NCI-H2107 treated with DMSO at 0.1 percent for 48 hours (cell line): ENCODE measurements at regions not wholly inside any gene's neighbourhood (a gene's known extent, or its start where the extent isn't known, plus 50 kb on each side); places are given as distances from the start of the nearest gene placed in this dataset.
"Not testable (repeated sequence)": the region's sequence is repeated elsewhere in the genome, so short reads cannot be mapped to it uniquely, and the experiment has no call there.

Experiments
- DNase-seq: peaks from one replicate; lab custom pipeline; 2025; ENCODE audit not compliant: unreplicated experiment; lab: John Stamatoyannopoulos, UW

DNA sequence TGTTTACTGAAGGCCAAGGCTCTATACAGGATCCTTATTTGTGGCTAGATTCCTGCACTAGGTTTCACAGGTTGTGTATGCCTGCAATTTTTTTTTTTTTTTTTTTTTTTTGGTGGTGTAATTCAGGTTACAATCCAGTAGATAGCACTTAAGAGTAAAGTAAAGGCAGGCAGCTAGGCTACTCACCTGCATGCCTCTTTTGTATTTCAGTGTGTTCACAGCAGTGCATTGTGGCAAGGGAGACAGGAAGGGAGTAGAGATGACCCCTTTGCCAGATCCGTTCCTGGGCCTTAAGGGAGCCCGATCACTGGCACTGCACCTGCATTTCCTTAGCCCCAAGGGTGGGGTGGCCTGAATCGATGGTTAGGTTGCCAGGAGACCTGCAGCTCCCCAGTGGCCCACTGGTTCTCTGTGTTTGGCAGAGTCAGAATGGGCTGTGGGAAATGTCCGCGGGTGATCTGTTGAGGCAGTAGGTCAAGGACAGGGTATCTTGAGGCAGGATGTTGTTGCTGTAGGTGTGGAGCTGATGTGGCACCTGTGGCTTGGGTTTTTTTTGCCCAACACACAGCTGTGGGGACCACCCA, 374.9 kb upstream of the AADAT start:
- DNase-seq, result no peak

DNA sequence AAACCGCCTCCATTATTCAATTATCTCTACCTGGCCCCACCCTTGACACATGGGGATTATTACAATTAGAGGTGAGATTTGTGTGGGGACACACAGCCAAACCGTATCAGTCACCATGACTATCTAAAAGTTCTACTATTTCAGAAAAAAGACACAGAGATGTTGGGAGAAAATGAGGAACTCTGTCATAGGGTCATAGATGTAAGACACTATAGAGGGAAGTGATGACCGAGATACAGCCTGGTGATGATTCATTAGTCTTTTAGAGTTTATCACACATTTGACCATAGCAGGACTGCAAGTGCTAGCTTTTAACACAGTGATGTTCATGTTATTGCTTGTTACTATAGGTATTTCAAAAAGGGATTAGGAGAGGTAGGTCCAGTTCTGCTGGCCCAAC, 357.0 kb upstream of the AADAT start:
- no peak for DNase-seq

DNA sequence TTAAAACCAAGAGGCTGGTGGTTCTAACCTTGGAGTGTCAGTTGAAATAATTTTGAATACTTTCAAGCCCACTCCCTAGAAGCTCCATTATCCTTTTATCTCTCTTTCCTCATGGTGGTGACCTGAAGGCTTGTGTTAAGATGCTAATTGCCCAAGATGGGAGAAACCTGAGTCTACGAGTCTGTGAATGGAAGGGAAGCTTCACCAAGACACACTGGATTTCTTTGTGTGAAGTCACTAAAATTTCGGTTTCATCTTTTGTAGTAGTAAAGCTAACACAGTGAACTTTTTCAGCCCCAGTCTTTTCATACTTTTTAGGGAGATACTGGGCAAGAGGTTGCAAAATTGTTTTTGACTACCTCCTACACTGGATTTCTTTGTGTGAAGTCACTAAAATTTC, 351.4 kb upstream of the AADAT start:
- DNase-seq, result not testable (repeated sequence)

DNA sequence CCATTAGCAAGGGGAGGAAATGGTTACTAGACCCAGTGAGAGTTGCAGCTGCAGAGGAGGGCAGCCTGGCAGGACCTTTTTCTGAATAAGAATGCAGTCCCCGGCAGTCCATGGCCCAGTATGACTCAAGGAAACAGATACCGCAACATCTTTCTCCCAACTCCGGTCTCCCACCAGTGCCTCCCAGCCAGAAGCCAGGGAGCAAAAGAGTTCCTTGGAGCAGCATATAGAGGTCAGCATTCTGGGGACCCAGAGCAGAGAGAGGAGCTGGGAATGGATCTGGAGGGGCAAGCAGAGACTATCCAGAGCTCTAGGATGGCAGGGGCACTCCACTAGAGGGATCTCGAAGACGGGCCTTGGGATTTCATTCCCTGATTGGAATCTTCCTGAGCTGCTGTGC, 339.2 kb upstream of the AADAT start:
- no peak for DNase-seq

DNA sequence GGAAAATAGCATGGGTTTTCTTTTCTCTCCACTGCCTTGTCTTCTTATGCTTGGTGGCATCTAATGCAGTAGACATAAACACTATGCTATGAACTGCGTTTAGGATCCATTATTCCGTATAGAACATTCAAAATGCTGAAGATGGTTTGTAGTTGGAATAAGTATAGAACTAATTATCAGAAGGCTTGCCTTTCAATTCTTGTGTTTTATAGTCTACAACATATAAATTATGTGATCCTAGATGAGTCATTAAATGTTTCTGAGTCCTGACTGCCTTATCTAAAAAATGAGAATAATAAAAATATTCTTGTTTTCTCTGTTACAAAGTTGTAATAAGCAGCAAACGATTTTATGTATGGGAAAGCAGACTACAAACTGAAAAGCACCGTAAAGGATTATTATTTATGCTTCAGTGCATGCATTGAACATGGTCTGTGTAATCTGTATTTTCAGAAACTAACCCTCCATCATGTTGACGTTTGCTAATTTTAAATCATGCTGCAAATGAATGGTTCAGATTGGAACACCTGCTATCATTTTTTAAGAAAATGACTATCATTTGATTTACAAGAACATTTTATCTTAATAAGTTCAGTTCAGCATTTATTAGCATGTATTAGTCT, 335.9 kb upstream of the AADAT start:
- DNase-seq, result no peak

DNA sequence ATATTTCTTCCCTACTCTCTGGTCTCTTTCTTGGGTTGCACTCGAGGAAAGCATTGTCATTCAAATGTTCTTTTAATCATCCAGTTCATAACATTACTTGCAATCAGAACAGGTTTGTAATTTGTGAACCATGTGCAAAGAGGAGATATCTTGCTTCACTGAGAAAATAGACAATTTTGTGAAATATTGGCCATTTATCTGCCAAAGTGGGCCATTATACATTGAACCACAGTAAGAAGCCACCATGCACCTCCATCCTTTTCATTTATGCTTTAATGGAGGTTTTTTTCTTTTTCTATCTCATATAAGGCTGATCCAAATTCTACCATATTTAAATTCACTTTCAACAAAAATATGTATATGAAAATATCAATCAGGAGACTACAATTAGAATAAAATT, 335.3 kb upstream of the AADAT start:
- DNase-seq, result no peak

DNA sequence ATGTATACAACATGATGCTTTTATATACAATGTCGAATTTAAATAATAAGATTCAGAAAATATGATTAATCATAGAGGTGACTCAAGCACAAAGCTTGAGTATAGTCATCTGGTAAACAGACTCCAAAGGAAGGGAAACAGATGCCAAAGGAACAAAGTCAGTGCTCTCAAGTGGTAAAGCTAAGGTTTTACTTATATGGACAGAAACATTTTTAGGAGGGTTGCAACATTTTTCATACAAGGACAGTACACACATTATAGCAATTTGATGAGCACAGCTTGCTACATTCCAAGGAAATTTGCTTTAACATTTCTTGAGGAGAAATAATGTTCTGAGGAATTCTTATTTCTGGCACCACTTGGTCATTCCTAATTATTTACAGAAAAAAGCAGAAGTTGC, 333.4 kb upstream of the AADAT start:
- no peak for DNase-seq

DNA sequence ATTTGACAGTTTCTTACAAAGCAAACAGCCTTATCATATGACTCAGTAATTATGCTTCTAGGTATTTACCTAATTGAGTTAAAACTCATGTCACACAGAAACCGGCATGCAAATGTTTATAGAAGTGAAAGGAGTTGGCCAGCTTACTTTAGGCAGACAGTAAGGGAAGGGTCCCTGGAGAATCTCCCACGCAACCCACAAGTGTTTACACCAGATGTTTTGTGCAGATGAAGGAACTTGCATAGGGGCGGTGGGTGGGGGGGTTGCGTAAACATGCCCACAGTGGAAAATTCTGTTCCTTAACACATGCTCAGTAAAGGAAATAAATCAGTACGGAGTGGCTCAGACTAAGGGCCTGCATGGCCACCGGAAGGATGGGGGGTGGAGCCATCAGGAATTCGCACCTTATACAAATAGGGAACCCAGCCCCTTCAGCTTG, 330.5 kb upstream of the AADAT start:
- no peak for DNase-seq

DNA sequence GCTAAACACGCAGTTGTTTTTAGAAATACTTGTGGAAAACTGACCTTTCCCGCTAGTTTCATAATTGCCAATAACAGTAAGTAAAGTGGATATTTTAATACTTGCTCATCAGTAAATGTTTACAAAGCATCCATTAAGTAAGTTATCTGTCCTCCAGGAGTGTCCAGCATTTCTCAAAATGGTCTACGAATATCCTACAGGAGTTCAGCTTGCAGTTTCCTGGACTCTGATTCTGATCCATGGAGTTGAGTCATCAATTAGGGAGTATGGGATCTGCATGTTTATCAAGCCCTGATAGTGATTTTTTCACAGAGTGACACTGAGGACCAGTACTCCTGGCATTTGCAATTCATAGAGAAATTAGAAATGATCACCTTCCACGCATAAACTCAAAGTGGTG, 325.2 kb upstream of the AADAT start:
- no peak for DNase-seq

DNA sequence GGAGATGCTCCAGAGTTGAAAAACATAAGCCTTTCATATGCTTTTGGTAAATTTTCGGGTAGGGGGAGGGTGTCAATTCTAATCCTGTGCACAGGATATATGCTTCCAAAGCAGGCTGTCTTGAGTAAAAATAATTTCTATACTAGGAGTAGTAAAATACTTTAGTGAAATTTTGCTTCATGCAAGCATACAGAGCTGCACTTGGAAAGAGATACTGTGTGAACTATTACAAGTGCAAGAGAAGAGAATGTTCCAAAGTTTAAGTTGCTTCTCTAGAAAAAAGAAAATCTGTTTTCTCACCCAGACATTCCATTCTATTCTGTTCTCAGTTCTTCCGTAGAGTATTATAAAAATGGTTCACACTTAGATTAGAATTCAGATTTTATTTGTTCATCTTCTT, 324.6 kb upstream of the AADAT start:
- no peak for DNase-seq

DNA sequence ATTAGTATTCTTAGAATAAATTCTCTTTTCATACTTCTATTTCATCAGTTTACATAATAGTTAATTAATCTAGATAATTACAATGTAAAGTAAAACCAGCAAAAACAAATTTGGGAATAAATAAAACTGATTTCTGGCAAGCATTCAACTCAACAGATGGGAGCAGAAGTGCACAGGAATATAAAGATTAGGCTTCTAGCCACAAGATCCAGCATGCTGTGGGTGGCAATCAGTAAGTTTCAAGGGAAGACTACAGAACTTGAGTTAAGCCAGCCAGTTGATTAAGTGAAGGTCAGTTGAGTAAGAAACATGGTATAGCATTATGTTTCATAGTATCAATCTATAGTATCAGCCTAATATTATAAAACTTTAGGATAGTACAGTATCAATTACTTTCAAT, 324.2 kb upstream of the AADAT start:
- no peak for DNase-seq

DNA sequence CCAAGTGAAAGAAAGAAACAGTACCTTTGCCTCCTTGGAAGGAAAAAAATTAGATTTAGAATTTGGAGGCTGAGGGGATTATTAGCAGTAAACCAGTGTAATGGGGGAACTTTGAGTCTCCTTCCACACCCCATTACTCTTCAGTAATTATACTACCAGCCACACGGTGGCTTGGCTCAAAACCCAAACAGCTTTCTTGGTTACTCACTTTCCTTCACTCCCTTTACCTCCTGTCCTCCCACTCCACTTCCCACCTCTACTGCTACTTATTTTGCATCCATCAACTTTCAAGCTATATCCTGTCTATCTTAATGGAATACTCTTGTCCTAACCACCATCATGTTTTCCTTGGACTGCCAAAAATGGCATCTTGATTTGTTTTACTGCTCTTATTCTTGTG, 310.6 kb upstream of the AADAT start:
- no peak for DNase-seq

DNA sequence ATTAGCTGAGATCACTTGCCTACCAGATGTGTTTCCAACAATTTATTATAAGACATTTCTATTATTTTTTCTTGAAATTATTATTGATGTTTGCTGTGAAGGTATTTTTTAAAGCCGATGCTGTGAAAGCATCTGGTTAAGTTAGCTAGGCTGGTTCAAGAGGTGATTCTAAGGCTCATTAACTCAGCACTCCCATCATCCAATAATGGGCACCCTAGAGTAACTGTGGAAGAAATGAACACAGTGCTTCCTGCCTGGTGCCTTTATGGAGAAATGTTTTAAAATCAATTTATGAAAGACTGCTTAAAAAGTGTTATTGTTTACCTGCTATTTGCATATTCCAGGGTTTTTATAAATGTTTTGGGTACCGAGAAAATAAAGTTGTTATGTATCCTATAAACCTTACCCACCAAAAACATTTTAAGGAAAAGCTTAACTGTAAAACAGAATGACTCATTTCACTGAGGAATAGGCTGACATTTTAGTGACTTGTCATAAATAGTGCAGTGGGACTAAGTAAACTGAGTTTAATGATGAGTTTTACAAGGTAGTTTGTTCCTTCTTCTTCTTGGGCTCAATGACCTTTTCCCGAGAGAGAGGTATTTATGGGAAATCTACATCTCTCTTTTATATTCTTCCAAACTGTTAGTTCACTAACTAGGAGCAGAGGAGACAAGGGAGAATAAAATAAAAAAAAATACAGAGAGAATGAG, 310.0 kb upstream of the AADAT start:
- no peak for DNase-seq

DNA sequence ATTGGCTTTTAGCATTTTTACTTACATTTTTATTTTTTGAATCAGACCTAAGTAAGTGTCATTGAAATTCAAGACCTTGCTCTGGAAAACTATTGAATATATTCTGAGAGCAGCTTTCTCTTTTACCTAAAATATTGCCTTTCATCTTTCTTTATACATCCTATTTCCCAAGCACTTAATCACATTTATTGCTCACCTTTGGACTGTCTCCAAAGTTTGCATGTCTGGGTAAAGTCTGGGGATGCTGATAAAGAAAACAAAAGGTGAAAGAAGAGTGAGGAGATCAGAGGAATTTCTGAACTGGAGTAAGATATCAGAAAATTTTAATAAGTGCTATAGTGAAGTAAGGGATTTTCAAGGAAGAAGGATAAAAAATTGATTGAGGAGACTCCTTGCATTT, 308.5 kb upstream of the AADAT start:
- DNase-seq, result no peak

DNA sequence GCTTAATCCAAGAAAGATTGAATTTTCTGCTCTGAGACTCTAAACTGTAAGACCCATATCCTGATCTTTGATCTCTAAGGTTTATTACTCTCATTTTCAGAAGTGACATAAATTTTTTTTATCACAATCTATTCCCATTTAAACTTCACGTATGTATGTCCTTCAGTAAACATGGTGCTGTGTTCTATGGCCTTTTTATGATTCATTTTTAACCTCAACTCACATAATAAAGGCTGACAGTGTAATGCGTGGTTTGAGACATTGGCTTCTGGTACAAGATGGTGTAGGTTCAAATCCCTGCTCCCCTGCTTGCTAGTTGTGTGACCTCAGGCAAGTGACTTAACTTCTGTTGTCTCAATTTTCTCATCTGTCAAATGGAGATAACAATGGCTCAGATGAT, 306.0 kb upstream of the AADAT start:
- no peak for DNase-seq

DNA sequence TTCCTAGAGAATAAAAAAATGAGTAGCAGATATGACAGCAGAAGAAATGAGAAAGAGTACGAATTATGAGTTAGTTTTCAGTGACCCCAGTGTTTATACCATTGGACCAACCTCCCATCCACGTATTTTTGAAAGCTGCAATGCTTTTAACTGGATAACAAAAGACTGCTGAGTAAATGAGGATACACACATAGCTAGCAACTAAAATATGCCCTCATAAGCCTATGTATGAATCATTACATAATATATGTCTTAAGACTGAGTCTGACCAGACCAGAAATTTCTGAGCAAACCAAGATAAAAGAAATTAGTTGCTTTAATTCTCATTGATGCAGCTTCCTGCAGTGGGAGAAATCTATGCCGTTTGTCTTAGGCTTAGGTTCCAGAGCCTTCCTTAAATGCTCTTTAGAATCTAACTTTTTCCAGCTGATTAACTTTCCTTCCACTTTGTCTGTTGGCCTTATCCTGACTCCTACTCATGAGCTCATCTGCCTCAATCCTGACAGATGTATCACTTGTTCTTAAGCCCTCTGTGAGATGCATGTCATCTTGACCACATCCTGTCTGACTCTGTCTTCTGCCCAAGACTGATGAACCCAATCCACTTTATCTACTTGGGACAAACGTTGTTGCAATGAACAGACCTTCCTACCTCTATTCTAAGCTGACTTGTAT, 301.4 kb upstream of the AADAT start:
- no peak for DNase-seq

DNA sequence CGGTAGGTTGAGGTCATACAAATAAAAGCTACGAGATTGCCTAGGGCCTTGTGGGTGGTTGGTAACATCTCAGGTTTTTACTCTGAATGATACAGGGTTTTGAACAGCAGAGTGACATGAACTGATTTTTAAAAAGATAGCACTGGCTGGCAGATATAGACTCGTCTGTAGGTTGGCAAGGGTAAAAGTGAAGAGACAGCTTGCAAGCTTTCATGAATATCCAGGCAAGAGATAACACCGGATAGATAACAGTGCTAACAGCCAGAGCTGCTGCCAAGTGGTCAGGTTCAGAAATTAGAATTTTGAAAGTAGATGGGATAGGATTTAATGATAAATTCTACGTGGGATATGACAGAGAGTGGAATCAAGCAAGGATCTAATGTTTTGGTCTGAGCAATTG, 299.7 kb upstream of the AADAT start:
- DNase-seq, result no peak

DNA sequence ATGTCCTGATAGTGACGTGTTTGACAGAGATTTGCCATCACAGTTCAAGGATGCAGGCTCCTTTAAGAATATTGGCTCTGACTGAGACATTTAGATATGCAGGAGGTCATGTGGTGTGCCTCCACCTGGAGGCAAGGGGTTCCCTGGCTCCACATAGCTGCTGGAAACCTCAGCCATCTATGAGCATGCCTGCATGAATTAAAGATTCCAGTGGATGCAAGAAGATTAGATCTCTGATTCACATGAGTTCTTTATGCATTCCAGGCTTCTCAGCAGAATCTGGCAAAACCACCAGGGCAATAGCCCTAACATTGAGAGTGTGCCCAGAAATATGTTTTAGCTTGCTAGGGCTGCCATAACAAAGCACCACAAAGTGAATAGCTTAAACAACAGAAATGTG, 298.5 kb upstream of the AADAT start:
- no peak for DNase-seq

DNA sequence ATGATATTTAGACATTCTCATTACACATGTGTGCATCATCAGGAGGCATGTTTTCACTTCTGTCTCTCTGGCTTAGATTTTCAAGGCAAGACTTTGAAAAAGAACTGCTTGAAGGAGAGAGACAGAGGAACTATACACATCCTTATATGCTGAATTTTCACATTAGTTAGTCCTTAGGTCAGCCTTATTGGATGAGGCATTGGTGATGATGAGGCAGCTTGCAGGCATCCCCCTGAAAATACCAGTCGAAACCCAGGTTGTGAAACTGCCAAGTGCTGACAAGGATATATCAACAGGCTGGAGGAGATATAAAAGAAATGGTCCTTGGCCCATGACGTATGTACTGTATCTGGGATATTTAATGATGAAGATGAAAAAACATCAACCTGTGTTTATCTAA, 297.2 kb upstream of the AADAT start:
- no peak for DNase-seq

DNA sequence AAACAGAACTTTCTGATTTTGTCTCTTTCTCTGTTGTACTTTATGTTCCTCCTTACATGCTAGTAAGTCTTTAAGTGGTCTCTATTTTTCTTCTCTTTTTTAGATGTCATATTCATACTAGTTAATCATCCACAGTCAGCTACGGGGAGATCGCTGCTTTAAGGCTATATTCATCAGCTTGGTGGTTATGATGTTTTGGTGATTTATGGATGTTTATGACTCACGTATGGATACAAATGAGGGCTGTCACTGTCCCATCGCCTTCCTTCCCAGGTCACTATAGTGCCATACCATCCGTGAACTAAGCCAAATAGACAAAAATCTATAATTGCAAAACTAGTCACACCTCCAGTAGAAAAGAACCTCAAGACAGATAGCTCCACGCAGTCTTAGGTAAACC, 296.8 kb upstream of the AADAT start:
- DNase-seq, result no peak

DNA sequence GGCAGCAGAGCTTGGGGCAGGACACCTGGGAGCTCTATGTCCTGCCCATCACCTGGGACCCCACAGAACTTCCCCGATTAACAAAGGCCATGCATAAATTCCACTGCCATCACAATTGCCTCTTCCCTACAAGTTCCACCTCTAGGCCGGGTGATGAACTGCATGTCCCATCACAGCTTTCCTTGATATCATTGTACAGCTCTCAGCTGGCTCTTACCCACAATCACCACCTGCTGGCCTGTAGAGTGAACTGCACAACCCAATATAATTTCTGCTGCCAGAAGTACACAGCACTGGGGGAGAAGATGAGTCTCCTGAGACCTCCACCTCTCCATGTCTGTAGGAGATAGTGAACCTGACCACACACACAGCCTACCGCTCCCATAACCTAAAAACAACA, 285.0 kb upstream of the AADAT start:
- no peak for DNase-seq

DNA sequence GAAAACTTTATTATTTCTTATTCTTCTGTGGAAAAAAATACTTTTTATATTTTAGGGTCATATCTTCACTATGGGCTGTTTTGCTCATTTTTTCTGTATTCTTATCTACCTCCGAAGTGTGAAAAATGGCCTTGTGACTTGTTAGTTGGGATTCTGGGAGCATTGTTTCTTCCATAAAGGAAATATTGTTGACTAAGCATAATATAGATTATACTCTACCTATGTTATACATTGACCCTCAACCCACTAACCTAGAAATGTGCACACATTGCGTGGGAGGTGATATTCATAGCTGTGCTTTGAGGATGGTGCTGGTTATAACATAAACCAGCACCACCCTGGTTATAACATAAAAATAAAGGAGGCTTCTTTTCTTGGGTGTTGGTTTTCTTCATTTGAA, 259.2 kb upstream of the AADAT start:
- DNase-seq, result no peak
